HG03520 (cell line): ENCODE measurements at regions not wholly inside any gene's neighbourhood (a gene's known extent, or its start where the extent isn't known, plus 50 kb on each side); places are given as distances from the start of the nearest gene placed in this dataset.

ENCODE experiments used
- ATAC-seq: cut with Tn5 transposase; IDR thresholded peaks from one replicate; pipeline ENCODE4 v1.9.1; 2021; ENCODE audit warnings: mild to moderate bottlenecking, moderate library complexity; ENCODE audit not compliant: unreplicated experiment

DNA sequence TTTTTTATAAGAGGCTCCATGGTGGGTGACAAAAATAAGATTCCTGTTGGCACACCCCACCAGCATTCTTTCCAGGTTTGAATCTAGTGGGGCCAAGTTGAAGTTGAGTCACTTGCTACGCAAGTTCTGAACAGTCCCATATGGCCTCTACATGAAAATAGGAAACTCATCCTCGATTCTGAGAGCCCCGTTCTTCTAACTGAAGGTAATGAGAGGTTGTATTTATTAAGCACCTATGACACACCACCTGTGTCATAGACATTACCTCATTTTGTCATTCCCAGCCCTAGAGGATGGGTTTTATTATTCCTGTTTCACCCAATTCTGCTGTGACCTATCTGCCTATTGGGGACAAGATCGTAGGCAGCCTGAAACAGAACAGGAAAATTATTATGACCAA is 131.7 kb downstream of the ACTL7B start:
- ATAC-seq = no peak

DNA sequence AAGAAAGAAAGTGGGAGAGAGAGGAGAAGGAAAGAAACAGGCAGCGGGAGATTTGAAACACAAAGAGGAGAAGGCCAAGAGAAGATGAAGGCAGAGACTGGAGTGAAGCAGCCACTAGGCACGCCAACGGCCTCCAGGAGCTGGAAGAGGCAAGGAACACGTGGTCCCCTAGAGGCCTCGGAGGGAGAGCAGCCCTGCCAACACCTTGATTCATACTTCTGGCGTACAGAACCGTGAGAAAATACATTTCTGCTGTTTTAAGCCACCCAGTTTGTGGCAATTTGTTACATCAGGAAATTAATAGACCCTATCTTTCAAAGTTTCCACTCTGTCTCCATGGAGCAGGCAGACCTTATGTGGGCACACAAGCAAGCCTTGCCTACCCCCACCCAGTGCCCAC is 133.4 kb downstream of the ACTL7B start:
- ATAC-seq = no peak

DNA sequence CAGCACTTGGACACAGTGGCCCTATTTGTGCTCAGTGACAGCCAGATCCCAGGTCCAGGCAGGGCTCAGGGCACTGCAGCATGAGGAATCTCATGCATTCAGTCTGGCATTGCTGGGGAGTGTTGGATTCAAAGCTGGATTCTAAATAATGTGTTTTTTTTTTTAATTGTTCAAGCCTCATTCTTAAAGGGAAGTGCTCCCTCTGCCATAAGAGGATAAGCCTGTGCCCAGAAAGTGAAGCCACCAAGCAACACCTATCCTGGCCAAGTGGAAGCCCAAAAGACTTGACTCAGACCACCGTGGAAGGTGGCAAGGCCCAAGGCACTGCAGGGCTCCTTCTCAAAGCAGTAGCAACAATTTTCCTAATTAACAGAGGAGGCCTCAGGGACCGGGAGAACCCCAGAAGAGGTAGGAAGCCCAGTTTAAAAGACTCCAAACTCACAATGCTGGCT is 135.6 kb downstream of the ACTL7B start:
- no peak for ATAC-seq

DNA sequence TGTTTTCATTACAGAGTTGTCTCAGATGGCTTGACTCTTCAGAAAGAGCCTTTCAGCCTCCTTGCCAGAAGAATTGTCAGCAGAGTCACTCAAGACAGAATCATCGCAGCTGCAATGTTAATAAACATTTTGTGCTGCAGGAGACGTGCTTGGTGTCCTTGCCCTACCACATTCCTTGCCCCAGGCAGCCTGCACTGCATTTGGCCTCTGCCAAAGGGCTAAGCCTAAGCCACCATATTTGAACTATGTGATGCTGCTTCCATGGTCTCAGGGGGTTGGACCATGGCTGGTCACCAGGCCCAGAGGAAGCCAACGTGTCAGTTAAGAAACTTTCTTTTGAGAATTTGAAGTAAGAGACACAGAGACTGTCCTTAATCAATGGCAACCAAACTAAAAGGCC is 145.4 kb downstream of the ACTL7B start:
- ATAC-seq = no peak

DNA sequence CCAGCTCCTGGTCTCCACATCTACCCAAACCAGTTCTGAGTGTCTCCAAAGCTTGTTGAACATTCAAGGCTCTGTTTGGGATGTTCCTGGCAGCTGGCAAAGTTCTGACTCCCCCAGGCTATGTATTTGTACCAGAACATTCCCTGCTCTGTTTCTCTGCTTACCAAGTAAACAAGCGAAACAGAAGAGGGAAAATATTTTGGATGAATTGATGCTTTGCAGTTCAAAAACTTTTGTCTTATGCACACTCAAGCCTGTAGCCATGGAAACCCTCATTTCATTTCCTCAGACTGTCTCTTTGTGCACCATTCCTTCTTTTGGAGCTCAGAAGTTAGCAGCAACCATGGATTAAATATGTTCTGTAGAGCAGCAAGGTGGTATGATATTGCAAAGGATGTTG is 145.8 kb downstream of the ACTL7B start:
- ATAC-seq = no peak

DNA sequence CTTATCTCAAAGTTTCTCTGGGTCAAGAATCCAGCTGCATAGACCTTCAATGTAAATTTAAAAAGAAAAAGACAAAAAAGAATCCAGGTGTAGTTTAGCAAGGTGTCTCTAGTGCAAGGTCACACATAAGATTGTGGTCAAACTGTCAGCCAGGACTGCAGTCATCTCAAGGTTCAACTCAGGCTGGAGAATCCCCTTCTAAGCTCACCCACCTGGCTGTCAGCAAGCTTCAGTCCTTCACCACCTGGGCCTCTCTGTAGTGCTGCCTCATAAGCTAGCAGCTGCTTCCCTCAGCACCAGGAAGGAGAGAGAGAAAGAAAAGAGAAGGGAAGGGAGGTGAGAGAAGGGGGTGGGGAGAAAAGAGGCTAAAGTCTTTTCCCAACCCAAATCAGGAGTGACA is 146.7 kb downstream of the ACTL7B start:
- ATAC-seq = no peak

DNA sequence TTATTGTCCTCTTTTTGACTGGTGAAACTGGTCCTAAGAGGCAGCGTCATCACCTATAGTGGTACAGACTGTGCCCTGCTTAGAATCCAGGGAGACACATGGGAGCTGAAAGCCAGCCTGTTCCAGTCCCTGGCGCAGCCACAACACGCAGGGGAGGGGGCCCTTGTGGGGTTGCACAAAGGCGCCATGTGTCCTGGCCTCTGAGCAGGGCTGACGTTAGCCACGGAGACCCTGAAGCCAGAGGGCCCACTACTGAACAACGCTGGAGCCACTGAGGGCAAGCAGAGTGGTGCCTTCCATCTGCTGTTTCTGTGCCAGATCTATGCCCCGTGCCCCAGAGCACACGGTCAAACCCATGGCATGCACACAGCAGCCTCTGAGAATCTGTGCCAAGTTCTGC is 147.3 kb downstream of the ACTL7B start:
- ATAC-seq = no peak

DNA sequence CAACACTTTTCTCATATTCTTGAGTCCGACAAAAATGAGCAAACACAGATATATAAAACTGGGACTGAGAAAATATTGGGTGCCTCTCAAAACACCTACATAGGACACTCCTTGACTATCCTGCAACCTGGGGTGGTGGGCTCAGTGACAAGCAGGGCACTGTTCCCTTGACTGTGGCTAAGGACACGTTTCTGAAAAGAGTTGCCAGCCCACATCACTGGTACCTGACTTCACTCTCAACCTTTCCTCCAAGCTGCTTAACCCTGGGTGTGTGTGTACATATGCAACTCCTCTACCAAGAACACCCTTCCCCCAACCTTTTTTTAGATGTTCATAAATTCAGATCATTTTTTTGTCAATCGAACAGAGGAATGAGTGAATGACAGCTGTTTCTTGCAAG is 148.7 kb downstream of the ACTL7B start:
- ATAC-seq = no peak

DNA sequence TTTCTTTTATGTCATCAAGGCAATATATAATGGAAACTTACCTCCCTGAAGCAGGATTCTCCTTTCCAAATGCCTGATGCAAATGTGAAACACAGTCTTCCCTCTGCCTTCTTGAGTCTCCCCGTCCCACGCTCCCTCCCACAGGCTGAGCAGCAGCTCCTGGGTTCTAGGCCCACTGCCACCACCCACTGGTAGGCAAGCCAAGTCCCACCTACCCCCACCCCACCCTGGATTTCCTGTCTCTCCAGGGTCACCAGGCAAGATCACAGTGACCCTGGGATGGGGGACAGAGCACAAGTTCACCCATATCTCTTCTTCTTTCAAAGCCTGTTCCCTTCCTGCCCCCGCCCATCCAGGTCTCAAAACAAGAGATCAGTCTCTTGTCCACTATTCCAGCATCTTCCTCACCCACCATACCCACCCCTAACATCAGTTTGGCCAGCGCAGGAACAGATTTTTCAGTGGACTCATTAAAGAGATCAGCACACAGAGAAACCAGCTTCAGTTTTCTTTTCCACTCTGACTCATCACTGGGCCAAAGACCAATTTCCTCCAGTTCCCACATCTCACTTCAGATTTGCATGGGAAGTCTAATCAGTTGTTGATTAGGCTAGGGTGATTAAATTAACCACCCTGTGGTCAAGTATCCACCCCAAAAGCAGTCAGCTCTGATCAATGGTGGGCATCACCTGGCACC is 151.5 kb downstream of the ACTL7B start:
- ATAC-seq = no peak

DNA sequence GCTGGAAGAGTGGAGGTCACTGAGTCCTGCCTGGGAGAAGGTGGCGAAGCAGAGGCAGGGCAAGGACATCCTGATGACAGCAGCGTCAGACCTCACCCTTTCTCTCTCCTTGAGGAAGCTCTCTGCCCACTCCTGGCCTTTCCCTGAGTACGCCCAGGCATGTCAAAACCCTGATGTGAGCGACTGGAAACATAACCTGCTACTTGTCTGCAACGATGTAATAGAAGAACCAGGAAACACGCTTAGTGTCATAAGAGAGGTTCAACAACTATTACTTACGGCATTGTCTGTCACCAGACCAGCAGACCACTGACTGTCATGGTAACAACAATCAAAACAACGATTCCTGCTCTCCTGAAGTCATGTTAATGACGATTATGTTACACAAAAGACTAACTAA is 152.4 kb downstream of the ACTL7B start:
- no peak for ATAC-seq

DNA sequence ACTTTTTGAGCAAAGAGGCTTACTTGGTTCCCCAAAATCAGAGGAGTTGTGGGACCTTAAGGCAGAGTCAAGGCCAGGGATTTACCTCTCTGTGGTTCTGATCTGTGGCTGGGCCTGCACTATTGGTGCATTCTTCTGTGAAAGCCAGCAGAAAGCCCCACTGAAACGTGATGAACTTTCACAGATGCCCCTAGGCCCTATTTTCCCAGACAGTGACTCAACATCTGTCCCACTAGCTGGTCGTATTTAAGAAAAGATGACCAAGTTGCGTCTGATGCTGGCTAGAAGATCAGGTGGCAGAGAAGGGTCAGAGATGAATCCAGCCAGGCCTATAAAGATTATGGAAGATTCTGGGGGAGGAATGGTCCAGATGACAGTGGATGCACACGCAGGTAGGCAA is 153.1 kb downstream of the ACTL7B start:
- ATAC-seq = no peak

DNA sequence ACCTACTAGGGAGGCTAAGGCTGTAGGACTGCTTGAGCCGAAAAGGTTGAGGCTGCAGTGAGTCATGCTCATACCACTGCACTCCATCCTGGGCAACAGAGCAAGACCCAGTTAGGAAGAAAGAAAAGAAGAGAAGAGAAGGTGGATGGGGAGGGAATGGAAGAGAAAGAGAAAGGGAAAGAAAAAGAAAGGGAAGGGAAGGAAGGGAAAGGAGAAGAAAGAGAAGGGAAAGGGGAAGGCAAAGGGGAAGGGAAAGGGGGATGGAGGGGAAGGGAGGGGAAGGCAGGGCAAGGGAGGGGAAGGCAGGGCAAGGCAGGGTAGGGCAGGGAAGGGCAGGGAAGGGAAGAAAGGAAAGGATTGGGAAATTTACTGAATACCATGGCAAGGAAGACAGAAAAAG is 157.0 kb downstream of the ACTL7B start:
- no peak for ATAC-seq

DNA sequence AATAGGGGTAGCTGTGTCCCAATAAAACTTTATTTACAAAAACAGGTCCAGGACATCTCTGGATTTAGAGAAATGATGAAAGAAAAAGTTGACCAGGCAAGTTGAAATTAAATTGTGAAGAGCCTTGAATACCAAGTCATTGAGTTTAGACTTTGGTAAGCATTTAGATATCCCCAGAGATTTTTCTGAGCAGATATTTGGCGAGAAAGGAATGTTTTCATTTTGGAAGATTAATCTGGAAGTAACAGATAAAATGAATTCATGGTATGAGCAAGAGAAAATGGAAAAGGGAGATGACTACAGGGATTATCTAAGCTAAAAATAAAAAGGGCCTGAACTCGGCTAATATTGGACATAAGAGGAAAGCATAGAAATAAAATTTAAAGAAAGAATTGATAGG is 157.6 kb downstream of the ACTL7B start:
- no peak for ATAC-seq

DNA sequence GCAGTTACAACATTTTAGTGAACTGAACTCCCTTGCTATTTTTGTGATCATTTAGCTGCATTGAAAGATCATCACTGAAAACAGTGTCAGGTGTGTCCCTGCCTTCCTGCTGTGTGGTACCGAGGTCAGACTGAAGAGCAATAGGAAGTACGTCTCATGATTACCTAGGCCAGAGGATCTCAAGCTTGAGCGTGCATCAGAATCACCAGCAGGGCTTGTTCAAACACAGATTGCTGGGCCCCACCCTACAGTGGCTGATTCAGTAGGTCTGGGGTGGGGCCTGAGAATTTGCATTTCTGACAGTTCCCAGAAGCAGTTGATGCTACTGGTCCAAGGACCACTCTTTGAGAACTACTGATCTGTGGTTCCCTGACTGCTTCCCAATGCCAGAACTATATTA is 159.6 kb downstream of the ACTL7B start:
- no peak for ATAC-seq

DNA sequence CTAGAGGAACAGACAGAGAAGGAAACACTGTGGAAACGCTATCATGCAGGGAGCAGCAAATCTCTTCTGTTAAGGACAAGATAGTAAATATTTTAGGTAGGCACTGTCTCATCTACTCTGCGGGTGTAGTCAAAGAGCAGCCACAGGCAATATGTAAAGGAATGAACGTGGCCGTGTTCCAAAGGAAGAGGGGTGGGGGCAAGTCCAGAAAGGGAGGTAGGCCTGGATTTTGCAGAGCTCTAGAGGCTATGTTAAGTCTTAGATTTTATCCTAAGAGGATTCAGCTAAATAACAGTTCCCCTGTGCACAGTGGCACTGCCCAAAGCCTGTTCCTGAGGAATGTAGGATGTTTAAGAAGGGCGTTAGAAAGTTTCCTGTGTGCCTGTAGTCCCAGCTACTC is 161.6 kb downstream of the ACTL7B start:
- no peak for ATAC-seq

DNA sequence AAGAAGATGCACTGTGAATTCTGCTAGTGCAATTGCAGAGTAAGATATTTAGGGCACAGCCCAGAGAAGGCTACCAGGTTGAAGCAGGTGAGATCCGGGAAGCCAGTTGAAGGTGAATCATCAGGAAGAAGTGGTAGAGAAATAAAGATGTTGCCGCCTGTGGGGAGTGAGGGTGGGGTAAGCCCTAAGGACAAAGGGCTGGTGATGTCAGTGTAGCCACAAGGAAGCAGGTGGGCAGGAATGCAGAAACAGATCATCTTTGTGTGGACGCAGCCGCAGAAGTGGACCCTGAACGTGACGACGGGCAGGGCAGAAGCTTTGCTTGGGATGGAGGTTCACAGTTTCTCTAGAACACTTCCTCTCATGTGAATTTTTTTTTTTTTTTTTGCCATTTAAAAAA is 164.2 kb downstream of the ACTL7B start:
- no peak for ATAC-seq

DNA sequence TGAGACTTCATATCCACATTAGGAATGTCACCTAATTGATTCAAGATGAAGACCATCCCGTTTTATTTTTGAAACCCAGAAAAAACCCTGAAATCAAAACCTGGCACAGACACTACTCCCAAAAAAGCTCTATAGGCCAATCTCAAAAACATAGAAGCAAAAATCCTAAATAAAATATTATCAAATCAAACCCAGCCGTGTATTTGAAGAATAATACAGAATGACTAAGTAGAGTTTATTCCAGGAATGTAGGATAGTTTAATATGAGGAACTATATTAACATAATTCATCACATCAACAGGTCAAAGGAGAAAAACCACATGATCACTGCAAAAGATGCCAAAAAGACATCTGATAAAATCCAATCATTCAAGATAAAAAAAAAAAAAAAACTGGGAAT is 167.1 kb downstream of the ACTL7B start:
- ATAC-seq = no peak

DNA sequence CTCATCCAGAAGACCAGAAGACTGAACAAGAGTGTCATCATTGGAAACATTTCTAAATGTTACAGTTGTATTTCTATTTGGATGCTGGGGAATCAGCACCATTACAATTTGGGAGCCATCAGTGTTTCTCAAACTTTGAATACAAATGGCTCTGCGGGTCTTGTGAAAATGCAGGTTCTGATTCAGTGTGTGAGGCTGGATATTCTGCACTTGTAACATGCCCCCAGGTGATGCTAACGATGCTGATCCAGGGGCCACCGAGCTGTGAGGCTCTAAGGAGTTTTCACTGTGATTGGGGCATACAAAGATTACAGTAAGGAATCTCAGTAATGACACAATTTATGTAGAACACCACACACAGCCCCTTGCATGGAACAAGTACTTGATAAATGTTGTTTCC is 167.7 kb downstream of the ACTL7B start:
- no peak for ATAC-seq

DNA sequence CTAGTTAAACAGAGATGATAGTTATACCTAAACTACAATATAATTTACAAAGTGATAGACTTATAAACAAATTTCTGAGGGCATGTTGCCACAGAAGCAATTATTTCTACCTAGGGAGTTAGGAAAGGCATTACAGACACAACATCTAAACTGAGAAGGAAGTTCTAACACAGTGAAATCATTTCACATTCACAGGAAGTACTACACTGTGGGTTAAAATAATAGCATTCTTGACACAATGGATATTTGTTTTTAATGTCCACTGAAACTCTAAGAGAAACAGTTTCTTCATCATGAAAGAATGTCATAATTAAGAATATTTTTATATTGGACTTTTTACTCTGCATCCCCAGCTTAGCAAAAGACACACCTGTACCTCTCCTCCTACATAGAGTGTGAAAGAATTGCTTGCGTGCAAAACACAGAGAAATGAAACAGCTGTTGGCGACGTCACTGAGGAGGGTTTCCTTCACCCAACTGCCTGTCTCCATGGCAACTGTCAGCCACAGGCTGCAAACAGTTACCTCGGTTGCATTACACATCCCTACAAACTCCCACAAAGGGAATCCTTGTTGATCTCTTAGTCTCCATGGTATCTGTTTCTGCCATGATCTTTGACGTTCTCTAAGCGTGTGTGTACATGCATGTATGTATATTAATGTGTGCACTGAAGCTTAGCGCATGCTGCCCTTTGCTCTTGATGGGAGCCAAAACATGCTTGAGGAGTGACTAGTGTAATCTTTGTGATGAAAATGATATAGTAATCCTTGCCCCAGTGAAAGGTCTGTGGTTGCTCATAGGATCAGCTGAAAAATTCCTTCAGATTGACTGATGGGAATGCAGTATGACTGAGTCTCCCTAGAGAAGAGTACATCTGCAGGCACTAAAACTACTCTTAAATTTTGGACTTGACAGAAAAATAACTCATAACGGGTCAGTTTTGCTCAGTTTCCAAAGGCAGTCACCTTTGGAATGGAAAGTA is 168.5 kb downstream of the ACTL7B start:
- no peak for ATAC-seq

DNA sequence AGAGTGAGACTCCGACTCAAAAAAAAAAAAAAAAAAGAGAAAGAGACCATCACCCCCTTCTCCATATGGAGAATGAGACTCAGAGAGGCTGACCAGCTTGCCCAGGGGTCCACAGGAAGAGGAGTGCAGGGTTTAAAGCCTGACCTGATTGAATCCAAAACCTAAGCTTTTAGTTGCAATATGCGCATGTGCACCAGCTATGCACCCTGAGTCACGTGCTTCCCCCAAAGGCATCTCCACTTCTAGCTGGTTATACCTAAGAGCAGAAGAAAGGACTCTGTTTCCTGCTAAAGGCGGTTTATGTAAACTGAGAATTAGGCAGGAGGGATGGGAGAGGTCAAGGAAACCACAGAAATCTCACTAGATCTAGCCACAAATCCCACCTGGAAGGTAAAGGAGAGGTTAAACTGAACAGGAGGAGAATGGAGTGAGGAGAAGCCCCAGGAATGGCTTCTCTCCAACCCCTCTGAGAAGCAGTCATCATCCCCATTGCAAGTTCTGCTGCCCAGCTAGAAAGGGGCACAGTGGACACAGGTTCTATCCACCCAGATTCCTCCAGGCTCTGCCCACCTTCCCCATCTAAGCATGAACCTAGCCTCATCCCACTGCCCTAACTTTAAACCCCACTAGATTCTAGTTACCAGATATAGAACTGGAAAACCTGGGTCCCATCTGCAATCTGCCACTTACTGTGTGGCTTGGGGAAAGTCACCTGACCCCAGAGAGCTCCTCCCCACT is 171.3 kb downstream of the ACTL7B start:
- ATAC-seq = no peak

DNA sequence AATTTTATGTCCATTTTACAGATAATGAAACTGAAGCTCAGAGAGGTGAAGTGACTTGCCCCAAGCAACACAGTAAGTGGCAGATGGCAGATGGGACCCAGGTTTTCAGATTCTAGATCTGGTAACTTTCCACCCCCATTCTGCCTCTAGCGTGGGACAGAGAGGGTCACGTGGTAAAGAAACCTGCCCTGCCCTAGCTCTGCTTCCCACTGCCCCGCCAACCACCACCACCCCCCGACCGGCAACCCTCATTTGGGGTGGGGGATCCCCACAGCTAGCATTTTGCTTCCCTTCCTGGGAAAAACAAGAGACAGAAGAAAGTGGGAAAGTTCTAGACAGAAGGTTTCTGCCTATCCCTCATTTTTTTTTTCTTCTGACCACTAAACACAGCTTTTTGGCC is 172.5 kb downstream of the ACTL7B start:
- ATAC-seq = no peak
